OCI-LY1 (cell line): ENCODE measurements at regions not wholly inside any gene's neighbourhood (a gene's known extent, or its start where the extent isn't known, plus 50 kb on each side); places are given as distances from the start of the nearest gene placed in this dataset.

Experiments used
- H2AFZ ChIP-seq: fragments of 200-600 bp; sonication (generic), shearing (Covaris generic); 2 replicates; pipeline ENCODE4 v1.6.0; 2014; ENCODE audit warnings: antibody characterized with exemption, mild to moderate bottlenecking, low read length
- H3F3A ChIP-seq: fragments of 200-600 bp; sonication (generic), shearing (Covaris generic); 2 replicates; pipeline ENCODE4 v1.6.0; 2014; ENCODE audit warnings: mild to moderate bottlenecking, antibody characterized with exemption, low read length, moderate library complexity; ENCODE audit not compliant: insufficient read depth
- H3K27ac ChIP-seq: fragments of 200-600 bp; sonication (generic); 2 replicates; pipeline ENCODE4 v1.5.1; 2014; ENCODE audit warnings: low read length, mixed run types, mild to moderate bottlenecking, low read depth; ENCODE audit not compliant: poor library complexity, severe bottlenecking
- H3K27me3 ChIP-seq: fragments of 200-600 bp; sonication (generic); 2 replicates; pipeline ENCODE4 v1.6.0; 2014; ENCODE audit warnings: antibody characterized with exemption, mild to moderate bottlenecking, low read length, moderate library complexity; ENCODE audit not compliant: insufficient read depth
- H3K36me3 ChIP-seq: fragments of 200-600 bp; sonication (generic); 2 replicates; pipeline ENCODE4 v1.6.1; 2014; ENCODE audit warnings: mild to moderate bottlenecking, antibody characterized with exemption, low read length, moderate library complexity, mixed read lengths; ENCODE audit not compliant: insufficient read depth
- H3K4me1 ChIP-seq: fragments of 200-600 bp; sonication (generic); 2 replicates; pipeline ENCODE4 v1.5.1; 2014; ENCODE audit warnings: mild to moderate bottlenecking, low read length, moderate library complexity; ENCODE audit not compliant: insufficient read depth, severe bottlenecking
- H3K4me2 ChIP-seq: fragments of 200-600 bp; sonication (generic), shearing (Covaris generic); 2 replicates; pipeline ENCODE4 v1.6.1; 2014; ENCODE audit warnings: low read length
- H3K4me3 ChIP-seq: fragments of 200-600 bp; sonication (generic); 2 replicates; pipeline ENCODE4 v1.5.1; 2014; ENCODE audit warnings: low read length, low read depth, mild to moderate bottlenecking, mixed read lengths; ENCODE audit not compliant: poor library complexity, severe bottlenecking
- H3K79me2 ChIP-seq: fragments of 200-600 bp; shearing (Covaris generic); 2 replicates; pipeline ENCODE4 v1.6.1; 2016; ENCODE audit warnings: mixed run types, low read length, mixed read lengths; ENCODE audit not compliant: insufficient read depth
- H3K9ac ChIP-seq: fragments of 200-600 bp; sonication (generic), shearing (Covaris generic); 2 replicates; pipeline ENCODE4 v1.6.1; 2014; ENCODE audit warnings: mild to moderate bottlenecking, low read length, mixed read lengths
- H3K9me2 ChIP-seq: fragments of 200-600 bp; sonication (generic), shearing (Covaris generic); 2 replicates; pipeline ENCODE4 v1.6.1; 2014; ENCODE audit warnings: low read depth, mild to moderate bottlenecking, low read length, mixed read lengths
- H3K9me3 ChIP-seq: fragments of 200-600 bp; shearing (Covaris generic); 2 replicates; pipeline ENCODE4 v1.6.1; 2014; ENCODE audit warnings: low read length, mixed read lengths
- H4K20me1 ChIP-seq: fragments of 200-600 bp; sonication (generic), shearing (Covaris generic); 2 replicates; pipeline ENCODE4 v1.6.0; 2016; ENCODE audit warnings: mild to moderate bottlenecking, low read length; ENCODE audit not compliant: insufficient read depth
- EZH2 ChIP-seq: fragments of 200-600 bp; sonication (generic), shearing (Covaris generic); IDR thresholded peaks from 2 replicates; pipeline ENCODE4 v1.8.0; 2017; ENCODE audit warnings: borderline replicate concordance, mixed run types, mild to moderate bottlenecking, antibody characterized with exemption, low read length, moderate library complexity, mixed read lengths
- TF ChIP-seq, protein P1 (sequence below): fragments of 200-600 bp; sonication (generic), shearing (Covaris generic); IDR thresholded peaks from 2 replicates; pipeline ENCODE4 v1.5.1; 2017; ENCODE audit warnings: mild to moderate bottlenecking, antibody characterized with exemption, low read length, moderate library complexity, mixed read lengths

DNA sequence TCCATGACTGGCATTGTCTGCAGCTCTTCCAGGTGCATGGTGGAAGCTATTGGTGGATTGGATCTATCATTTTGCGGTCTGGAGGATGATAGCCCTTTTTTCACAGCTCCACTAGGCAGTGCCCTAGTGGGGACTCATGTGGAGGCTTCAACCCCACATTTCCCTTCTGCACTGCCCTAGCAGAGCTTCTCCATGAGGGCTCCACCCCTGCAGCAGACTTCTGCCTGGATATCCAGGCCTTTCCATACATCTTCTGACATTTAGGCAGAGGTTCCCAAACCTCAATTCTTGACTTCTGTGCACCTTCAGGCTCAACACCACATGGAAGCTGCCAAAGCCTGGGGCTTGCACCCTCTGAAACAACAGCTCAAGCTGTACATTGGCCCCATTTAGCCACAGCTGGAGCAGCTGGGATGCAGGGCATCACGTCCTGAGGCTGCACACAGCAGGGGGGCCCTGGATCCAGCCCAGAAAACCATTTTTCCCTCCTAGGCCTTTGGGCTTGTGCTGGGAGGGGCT is 800.2 kb upstream of the MIR17HG start:
- no peak for TF ChIP-seq EZH2
- TF ChIP-seq, protein P1, sequence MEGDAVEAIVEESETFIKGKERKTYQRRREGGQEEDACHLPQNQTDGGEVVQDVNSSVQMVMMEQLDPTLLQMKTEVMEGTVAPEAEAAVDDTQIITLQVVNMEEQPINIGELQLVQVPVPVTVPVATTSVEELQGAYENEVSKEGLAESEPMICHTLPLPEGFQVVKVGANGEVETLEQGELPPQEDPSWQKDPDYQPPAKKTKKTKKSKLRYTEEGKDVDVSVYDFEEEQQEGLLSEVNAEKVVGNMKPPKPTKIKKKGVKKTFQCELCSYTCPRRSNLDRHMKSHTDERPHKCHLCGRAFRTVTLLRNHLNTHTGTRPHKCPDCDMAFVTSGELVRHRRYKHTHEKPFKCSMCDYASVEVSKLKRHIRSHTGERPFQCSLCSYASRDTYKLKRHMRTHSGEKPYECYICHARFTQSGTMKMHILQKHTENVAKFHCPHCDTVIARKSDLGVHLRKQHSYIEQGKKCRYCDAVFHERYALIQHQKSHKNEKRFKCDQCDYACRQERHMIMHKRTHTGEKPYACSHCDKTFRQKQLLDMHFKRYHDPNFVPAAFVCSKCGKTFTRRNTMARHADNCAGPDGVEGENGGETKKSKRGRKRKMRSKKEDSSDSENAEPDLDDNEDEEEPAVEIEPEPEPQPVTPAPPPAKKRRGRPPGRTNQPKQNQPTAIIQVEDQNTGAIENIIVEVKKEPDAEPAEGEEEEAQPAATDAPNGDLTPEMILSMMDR: no peak
- no peak overlapping the region for H3K4me2 ChIP-seq
- H3K9me3 ChIP-seq: no peaks in the 10 kb centered on the region
- H3K9ac ChIP-seq: no peak overlapping the region
- H3K27me3 ChIP-seq: no peaks in the 10 kb centered on the region
- H3K79me2 ChIP-seq: no peaks in the 10 kb centered on the region
- H3F3A ChIP-seq: no peaks in the 10 kb centered on the region
- no peaks in the 10 kb centered on the region for H3K9me2 ChIP-seq
- no peak overlapping the region for H2AFZ ChIP-seq
- no peaks in the 10 kb centered on the region for H3K4me1 ChIP-seq
- no peaks in the 10 kb centered on the region for H4K20me1 ChIP-seq
- no peak overlapping the region for H3K27ac ChIP-seq
- no peak overlapping the region for H3K4me3 ChIP-seq
- H3K36me3 ChIP-seq: no peaks in the 10 kb centered on the region

DNA sequence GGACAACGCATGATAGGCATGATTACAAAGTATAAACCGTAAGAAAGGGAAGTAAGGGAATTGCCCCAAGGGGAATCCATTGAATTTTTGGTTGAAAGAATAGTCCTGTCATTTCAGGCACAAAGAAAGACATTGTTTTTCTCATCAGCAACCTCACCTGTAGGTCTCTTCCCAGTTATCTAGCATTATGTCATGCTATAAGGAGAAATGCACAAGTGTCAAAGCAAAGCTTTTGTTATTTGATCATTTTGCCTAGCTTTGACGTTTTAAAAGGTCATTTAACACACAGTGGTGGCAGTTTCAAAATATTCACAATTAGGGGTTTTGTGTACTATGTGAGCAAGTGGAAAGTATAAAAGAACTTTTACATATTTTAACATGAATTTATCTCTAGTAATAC is 796.2 kb upstream of the MIR17HG start:
- TF ChIP-seq, protein P1: no peak
- TF ChIP-seq EZH2: no peak
- no peaks in the 10 kb centered on the region for H3K79me2 ChIP-seq
- no peak overlapping the region for H3K4me2 ChIP-seq
- H2AFZ ChIP-seq: no peak overlapping the region
- H3K9me2 ChIP-seq: no peaks in the 10 kb centered on the region
- H3K27me3 ChIP-seq: no peaks in the 10 kb centered on the region
- no peaks in the 10 kb centered on the region for H4K20me1 ChIP-seq
- no peak overlapping the region for H3K4me3 ChIP-seq
- no peak overlapping the region for H3K27ac ChIP-seq
- no peaks in the 10 kb centered on the region for H3K9me3 ChIP-seq
- H3K4me1 ChIP-seq: no peaks in the 10 kb centered on the region
- H3K36me3 ChIP-seq: no peaks in the 10 kb centered on the region
- H3K9ac ChIP-seq: no peak overlapping the region
- no peaks in the 10 kb centered on the region for H3F3A ChIP-seq

DNA sequence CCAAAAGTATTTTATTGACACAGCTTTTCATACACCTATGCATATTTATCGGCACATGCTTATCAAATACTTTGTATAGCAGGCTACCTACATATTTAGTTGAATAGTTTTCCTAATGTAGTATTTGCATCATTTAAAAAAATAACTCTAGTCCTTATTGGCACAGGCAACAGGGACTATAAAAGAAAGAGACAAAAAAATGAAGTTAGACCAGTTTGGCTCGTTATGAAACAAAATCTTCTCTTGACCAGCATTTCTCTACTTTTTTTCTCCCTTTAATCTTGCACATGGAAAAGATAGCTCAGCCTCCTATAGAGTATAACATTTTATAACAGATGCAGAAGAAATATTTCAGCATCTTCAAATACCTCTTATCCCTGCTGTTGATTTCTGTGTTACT is 794.8 kb upstream of the MIR17HG start:
- no peak for TF ChIP-seq EZH2

DNA sequence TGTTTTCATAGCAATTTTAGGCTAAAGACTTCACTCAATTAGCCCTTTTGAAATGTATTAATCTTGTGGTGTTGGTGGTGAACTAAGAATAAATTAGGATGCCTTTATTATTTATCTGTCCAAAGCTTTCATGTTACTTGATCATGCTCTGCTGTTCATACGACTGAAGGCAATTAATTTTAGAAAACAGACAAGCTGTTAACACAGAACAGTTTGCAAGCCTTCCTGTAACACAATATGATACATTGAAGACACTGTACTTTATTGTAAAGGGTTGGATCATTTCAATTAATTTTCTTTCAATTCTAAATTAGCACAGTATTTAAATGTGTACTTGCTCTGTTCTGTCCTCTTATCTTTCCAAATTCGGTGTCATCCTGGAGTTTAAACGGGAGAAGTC is 794.3 kb upstream of the MIR17HG start:
- no peak overlapping the region for H3K27ac ChIP-seq
- H3K9ac ChIP-seq: no peak overlapping the region
- H3K27me3 ChIP-seq: no peaks in the 10 kb centered on the region
- TF ChIP-seq, protein P1: no peak
- no peak for TF ChIP-seq EZH2
- H3K4me2 ChIP-seq: no peak overlapping the region
- H3F3A ChIP-seq: no peaks in the 10 kb centered on the region
- no peaks in the 10 kb centered on the region for H3K4me1 ChIP-seq
- no peak overlapping the region for H2AFZ ChIP-seq
- no peaks in the 10 kb centered on the region for H4K20me1 ChIP-seq
- H3K36me3 ChIP-seq: no peaks in the 10 kb centered on the region
- H3K79me2 ChIP-seq: no peaks in the 10 kb centered on the region
- no peaks in the 10 kb centered on the region for H3K9me3 ChIP-seq
- H3K4me3 ChIP-seq: no peak overlapping the region
- H3K9me2 ChIP-seq: no peaks in the 10 kb centered on the region

More for the DNA sequence above, 794.8 kb upstream of the MIR17HG start:
- Histone ChIP-seq H3K4me1 (no peaks in the 10 kb centered on the region), H3K27ac (no peak overlapping the region), H3K4me3 (no peak overlapping the region), H3F3A (no peaks in the 10 kb centered on the region), H3K9me3 (no peaks in the 10 kb centered on the region), H4K20me1 (no peaks in the 10 kb centered on the region), H3K9me2 (no peaks in the 10 kb centered on the region), H3K9ac (no peak overlapping the region), H3K27me3 (no peaks in the 10 kb centered on the region), H3K79me2 (no peaks in the 10 kb centered on the region), H3K4me2 (no peak overlapping the region), H3K36me3 (no peaks in the 10 kb centered on the region), H2AFZ (no peak overlapping the region)
